Heart left ventricle (tissue), 16 donors: ENCODE measurements at regions not wholly inside any gene's neighbourhood (a gene's known extent, or its start where the extent isn't known, plus 50 kb on each side); places are given as distances from the start of the nearest gene placed in this dataset.
"Not testable (repeated sequence)": the region's sequence is repeated elsewhere in the genome, so short reads cannot be mapped to it uniquely, and the experiment has no call there.

Source experiments
- ATAC-seq, 4 donors: fragments of 200-7000 bp; cut with Tn5 transposase; one replicate each; pipeline ENCODE4 v1.9.1; 2020 to 2022; ENCODE audit warnings: moderate library complexity in 4 of 4, mild to moderate bottlenecking in 3 of 4, moderate number of reproducible peaks in 1 of 4
- DNase-seq, 5 donors: peaks; one replicate each; pipeline ENCODE4 v3.0.0-alpha.2; 2020
- H3K27ac ChIP-seq, 12 donors: fragments of 200-600 bp; sonication (generic) in 4 of 12; one replicate each; pipeline versions ENCODE4 v1.5.0 to v1.8.0; 2016 to 2022; ENCODE audit warnings: mild to moderate bottlenecking in 2 of 12
- H3K27me3 ChIP-seq, 9 donors: fragments of 200-600 bp; sonication (generic) in 2 of 9; one replicate each; pipeline versions ENCODE4 v1.5.1 to v1.8.0; 2016 to 2022; ENCODE audit warnings: mild to moderate bottlenecking in 3 of 9
- H3K36me3 ChIP-seq, 9 donors: fragments of 200-600 bp; sonication (generic) in 2 of 9; one replicate each; pipeline versions ENCODE4 v1.5.0 to v1.8.0; 2018 to 2022; ENCODE audit warnings: mild to moderate bottlenecking in 2 of 9
- H3K4me1 ChIP-seq, 12 donors: fragments of 200-600 bp; sonication (generic) in 4 of 12; one replicate each; pipeline versions ENCODE4 v1.5.0 to v1.8.0; 2016 to 2022; ENCODE audit warnings: mild to moderate bottlenecking in 3 of 12
- H3K4me3 ChIP-seq, 12 donors: fragments of 200-600 bp; sonication (generic) in 4 of 12; one replicate each; pipeline versions ENCODE4 v1.5.0 to v1.8.0; 2017 to 2022; ENCODE audit warnings: mild to moderate bottlenecking in 9 of 12, moderate library complexity in 4 of 12
- H3K9me3 ChIP-seq, 12 donors: fragments of 200-600 bp; sonication (generic) in 4 of 12; one replicate each; pipeline versions ENCODE4 v1.5.0 to v1.8.0; 2016 to 2022; ENCODE audit warnings: mild to moderate bottlenecking in 1 of 12
- POLR2A ChIP-seq, 2 donors: fragments of 450-650 bp; IDR thresholded peaks; one replicate each; pipeline ENCODE4 v1.6.1; 2017; ENCODE audit warnings: antibody characterized with exemption in 2 of 2, mild to moderate bottlenecking in 2 of 2, moderate library complexity in 2 of 2
- WGBS, 4 donors: extraction: QIAGEN DNeasy Blood & Tissue Kit in 2 of 4; methylation state at CpG; one replicate each; pipeline versions ENCODE4 v1.1.5 to v1.1.7; 2013 to 2018; 5-methylcytosine and 5-hydroxymethylcytosine counted together
- intact Hi-C, 10 donors: fragments of 100-400 bp; cut with DNase I; formaldehyde crosslinking; loops; one replicate each; pipeline versions ENCODE4 v1.11.1 to v1.14.2; 2022
- TF ChIP-seq, protein P1 (sequence below), 12 donors: fragments of 200-600 bp; sonication (generic) in 4 of 12; IDR thresholded peaks; one replicate each; pipeline versions ENCODE4 v1.5.0 to v1.8.0; 2018 to 2022; ENCODE audit warnings: antibody characterized with exemption in 12 of 12, mild to moderate bottlenecking in 5 of 12
- donor health status: ischemic (EF 13 %, LVEDD 7.1; RV severe dilation, severe dysfunction).
- donor health status: healthy with polysubstance abuse.
- donor health status: DM: no; HTN: yes; CAD: no.
- donor health status: DM: no; HTN: no; CAD: no.
- donor health status: ischemic (EF 25% LVEDD 6.9; RV normal size, moderate dysfunction).
- donor health status: ischemic (EF 25% LVEDD 5.7; RV mildly dilated, moderate dysfunction).
- donor health status: healthy.
- donor health status: DM: yes; HTN: yes; CAD: no.
- donor health status: ischemic (EF 35%, LVEDD 5.7; RV mildly dilated, moderate dysfunction).
- donor health status: nonischemic (EF 11% LVEDD 7.7; RV severe dilation, severe dysfunction).
- donor health status: DM: yes; HTN: yes; CAD: no.
- donor health status: PGD.
- donor health status: ischemic (EF 29% LVEDD 5.4; RV normal size, mild dysfunction).
- donor health status: nonischemic (EF 23%, LVEDD 6.1; RV moderate dilation, normal function).

DNA sequence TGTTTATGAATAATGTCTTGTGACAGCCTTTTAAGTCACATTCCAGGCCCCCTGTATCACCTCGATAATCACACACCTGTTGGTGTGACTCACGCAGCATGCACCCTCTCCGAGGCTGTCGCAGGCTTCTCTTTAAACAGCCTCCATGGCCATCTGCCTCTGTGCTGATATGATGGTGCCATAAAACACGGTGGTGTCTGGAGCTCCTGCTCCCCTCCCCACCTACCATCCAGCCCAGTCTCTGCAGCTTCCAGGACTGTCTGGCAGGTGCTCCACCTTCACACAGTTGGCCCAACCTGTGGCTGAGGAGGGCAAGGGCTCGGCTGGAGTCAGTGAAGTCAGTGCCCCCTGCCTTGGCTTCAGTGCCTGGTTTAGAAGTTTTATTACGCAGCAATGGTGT lies 173.8 kb upstream of the RPL34 start:
- ATAC-seq: no peak
- intact Hi-C loops: no loop called here
- WGBS, 4 donors: 63 to 77% (median 71%) methylated on average over 6 to 7 of the region's 7 CpGs

DNA sequence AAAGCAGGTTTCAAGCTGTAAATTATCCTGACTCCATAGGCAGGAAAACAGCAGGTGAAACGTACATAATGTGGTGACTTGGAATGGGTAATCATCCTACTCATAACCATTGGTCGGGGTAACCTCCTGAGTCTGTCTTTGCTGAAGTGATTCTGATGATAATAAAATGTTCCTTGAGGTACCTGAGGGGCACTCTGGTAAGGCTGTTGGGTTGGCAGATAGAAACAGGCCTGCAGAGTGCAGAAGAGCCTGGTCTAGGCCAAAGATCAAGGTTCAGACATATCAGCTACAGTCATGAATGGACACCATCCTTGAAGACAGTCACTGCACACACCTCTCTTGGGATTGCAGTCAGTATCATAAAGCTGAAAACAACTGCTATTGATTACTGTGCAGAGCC lies 174.7 kb upstream of the RPL34 start:
- ATAC-seq: no peak
- intact Hi-C loops: no loop called here
- H3K4me1 ChIP-seq: no peaks in the 10 kb centered on the region
- DNase-seq: no peak
- 88 to 96% (median 91%) methylated on average over 2 of the region's 2 CpGs for WGBS, 4 donors
- no peak overlapping the region for H3K4me3 ChIP-seq
- TF ChIP-seq, protein P1, sequence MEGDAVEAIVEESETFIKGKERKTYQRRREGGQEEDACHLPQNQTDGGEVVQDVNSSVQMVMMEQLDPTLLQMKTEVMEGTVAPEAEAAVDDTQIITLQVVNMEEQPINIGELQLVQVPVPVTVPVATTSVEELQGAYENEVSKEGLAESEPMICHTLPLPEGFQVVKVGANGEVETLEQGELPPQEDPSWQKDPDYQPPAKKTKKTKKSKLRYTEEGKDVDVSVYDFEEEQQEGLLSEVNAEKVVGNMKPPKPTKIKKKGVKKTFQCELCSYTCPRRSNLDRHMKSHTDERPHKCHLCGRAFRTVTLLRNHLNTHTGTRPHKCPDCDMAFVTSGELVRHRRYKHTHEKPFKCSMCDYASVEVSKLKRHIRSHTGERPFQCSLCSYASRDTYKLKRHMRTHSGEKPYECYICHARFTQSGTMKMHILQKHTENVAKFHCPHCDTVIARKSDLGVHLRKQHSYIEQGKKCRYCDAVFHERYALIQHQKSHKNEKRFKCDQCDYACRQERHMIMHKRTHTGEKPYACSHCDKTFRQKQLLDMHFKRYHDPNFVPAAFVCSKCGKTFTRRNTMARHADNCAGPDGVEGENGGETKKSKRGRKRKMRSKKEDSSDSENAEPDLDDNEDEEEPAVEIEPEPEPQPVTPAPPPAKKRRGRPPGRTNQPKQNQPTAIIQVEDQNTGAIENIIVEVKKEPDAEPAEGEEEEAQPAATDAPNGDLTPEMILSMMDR (IDR thresholded peaks at IDR 0.05): no peak
- no peak for TF ChIP-seq POLR2A (IDR thresholded peaks at IDR 0.05)
- H3K27ac ChIP-seq: no peak overlapping the region
- no peaks in the 10 kb centered on the region for H3K36me3 ChIP-seq
- peaks cover 0 to 4% (median 0%) of the 10 kb centered on the region in 9 donors for H3K27me3 ChIP-seq
- no peaks in the 10 kb centered on the region for H3K9me3 ChIP-seq

More for the DNA sequence above, 173.8 kb upstream of the RPL34 start:
- TF ChIP-seq, protein P1 (IDR thresholded peaks at IDR 0.05): no peak
- no peak for TF ChIP-seq POLR2A (IDR thresholded peaks at IDR 0.05)
- no peak for DNase-seq
- Histone ChIP-seq H3K27me3 (peaks cover 0 to 4% (median 0%) of the 10 kb centered on the region in 9 donors), H3K4me3 (no peak overlapping the region), H3K9me3 (no peaks in the 10 kb centered on the region), H3K36me3 (no peaks in the 10 kb centered on the region), H3K4me1 (no peaks in the 10 kb centered on the region), H3K27ac (no peak overlapping the region)

DNA sequence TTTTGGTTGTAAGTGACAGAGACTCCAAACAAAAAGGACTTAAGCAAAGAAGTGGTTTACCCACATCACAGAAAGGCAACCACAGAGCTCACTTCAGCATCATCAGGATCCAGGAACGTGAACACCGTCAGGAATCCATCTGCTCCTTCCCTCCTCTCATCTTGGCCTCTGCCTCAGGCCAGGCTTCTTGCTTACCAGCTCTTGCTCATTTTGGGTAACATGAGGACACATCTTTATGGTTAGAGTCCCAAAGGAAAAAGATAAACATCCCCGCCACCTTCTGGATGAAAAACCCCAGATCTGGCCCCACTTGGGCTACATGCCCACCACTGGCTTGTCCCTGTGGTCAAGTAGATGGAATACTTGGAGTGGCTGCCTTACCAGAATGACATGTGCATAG lies 176.8 kb upstream of the RPL34 start:
- no peak overlapping the region for H3K4me3 ChIP-seq
- no peaks in the 10 kb centered on the region for H3K9me3 ChIP-seq
- H3K27ac ChIP-seq: no peak overlapping the region
- H3K4me1 ChIP-seq: no peaks in the 10 kb centered on the region
- H3K27me3 ChIP-seq: peaks cover 0 to 4% (median 0%) of the 10 kb centered on the region in 9 donors
- no peak for DNase-seq
- no peaks in the 10 kb centered on the region for H3K36me3 ChIP-seq
- no peak for TF ChIP-seq POLR2A (IDR thresholded peaks at IDR 0.05)
- TF ChIP-seq, protein P1 (IDR thresholded peaks at IDR 0.05): no peak
- WGBS, 4 donors: 84 to 88% (median 86%) methylated on average over 3 of the region's 3 CpGs
- ATAC-seq: no peak
- intact Hi-C loops: no loop called here

DNA sequence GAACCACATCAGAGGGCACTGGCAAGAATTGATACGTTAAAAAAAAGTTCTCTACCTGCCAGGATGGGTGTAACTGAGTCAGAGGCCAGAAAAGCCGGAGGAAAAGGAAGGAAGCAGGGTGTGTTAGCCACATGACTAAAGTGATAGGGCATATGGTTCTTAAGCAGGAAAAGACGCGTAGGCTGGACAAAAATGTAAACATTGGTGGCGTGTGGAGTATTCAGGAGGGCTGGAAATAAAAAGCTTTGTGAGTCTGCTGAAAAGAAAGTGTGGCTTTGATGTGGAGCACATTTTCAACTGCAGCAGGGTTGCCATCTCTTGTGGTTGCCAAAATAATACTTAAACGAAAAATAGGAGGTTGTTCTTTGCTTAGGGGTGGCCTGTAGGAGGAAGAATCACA lies 186.5 kb upstream of the RPL34 start:
- no peaks in the 10 kb centered on the region for H3K36me3 ChIP-seq
- ATAC-seq: peak in 3 of 4 donors; percentile 29 to 80 (median 48)
- H3K4me1 ChIP-seq: peaks cover 0 to 6% (median 0%) of the 10 kb centered on the region in 12 donors
- WGBS, 4 donors: 38 to 53% (median 43%) methylated on average over 6 of the region's 6 CpGs
- peak overlapping the region in 5 of 12 donors; percentile 12 to 49 (median 32) for H3K27ac ChIP-seq
- no peak for DNase-seq
- H3K4me3 ChIP-seq: no peak overlapping the region
- no peak for TF ChIP-seq POLR2A (IDR thresholded peaks at IDR 0.05)
- TF ChIP-seq, protein P1 (IDR thresholded peaks at IDR 0.05): no peak
- no peaks in the 10 kb centered on the region for H3K27me3 ChIP-seq
- H3K9me3 ChIP-seq: peaks cover 0 to 3% (median 0%) of the 10 kb centered on the region in 12 donors
- intact Hi-C loops: no loop called here

DNA sequence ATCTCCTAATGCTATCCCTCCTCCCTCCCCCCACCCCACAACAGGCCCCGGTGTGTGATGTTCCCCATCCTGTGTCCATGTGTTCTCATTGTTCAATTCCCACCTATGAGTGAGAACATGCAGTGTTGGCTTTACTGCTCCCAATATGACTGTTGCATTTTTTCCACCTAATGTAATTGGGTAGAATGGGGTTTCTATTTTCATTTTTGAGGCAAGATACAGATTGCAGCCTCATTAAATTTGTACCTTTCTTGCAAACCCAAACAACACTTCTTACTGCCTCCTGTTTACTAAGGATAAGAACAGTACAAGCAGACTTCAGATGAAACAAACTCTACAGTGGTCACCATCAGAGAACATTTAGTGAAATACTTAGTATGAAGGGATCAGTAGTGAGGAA lies 187.0 kb upstream of the RPL34 start:
- 42 to 65% (median 49%) methylated on average over 1 of the region's 1 CpG for WGBS, 4 donors
- H3K27me3 ChIP-seq, ATAC-seq, H3K36me3 ChIP-seq, intact Hi-C loops, H3K9me3 ChIP-seq, H3K4me1 ChIP-seq, H3K4me3 ChIP-seq, DNase-seq: not testable (repeated sequence)
- H3K27ac ChIP-seq: peak overlapping the region in 4 of 12 donors; percentile 12 to 48 (median 28)
